ENCODE measurements at regions not wholly inside any gene's neighbourhood (a gene's known extent, or its start where the extent isn't known, plus 50 kb on each side); places are given as distances from the start of the nearest gene placed in this dataset.
"Not testable (repeated sequence)": the region's sequence is repeated elsewhere in the genome, so short reads cannot be mapped to it uniquely, and the experiment has no call there.

DNA sequence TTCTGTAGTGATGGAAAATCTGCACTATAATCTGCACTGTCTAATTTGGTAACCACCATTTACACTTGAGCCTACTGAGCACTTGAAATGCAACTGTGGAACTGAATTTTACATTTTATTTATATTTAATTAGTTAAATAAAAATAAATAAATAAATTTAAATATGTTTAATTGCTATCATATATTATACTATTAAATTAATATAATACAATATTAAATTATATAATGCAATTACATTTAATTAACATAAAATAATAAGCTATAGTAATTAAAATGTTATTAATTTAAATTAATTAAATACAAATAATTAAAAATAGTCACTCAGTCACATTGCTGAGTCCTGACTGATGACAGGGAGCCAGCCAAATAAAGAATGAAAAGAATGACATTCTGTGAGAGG is 170.2 kb upstream of the F9 start:
- Histone ChIP-seq H3K4me3 (no peak overlapping the region), H3K27ac (no peak overlapping the region), H3K4me1 (no peaks in the 10 kb centered on the region), H3K27me3 (no peaks in the 10 kb centered on the region), H3K36me3 (no peaks in the 10 kb centered on the region), H3K9me3 (no peaks in the 10 kb centered on the region)
- no peak for ATAC-seq
- intact Hi-C loops (cut with DNase I; ENCODE audit: low total_unique reads) = no loop called here
- TF ChIP-seq POLR2A (IDR thresholded peaks at IDR 0.05) = no peak
- TF ChIP-seq, protein P1, sequence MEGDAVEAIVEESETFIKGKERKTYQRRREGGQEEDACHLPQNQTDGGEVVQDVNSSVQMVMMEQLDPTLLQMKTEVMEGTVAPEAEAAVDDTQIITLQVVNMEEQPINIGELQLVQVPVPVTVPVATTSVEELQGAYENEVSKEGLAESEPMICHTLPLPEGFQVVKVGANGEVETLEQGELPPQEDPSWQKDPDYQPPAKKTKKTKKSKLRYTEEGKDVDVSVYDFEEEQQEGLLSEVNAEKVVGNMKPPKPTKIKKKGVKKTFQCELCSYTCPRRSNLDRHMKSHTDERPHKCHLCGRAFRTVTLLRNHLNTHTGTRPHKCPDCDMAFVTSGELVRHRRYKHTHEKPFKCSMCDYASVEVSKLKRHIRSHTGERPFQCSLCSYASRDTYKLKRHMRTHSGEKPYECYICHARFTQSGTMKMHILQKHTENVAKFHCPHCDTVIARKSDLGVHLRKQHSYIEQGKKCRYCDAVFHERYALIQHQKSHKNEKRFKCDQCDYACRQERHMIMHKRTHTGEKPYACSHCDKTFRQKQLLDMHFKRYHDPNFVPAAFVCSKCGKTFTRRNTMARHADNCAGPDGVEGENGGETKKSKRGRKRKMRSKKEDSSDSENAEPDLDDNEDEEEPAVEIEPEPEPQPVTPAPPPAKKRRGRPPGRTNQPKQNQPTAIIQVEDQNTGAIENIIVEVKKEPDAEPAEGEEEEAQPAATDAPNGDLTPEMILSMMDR (IDR thresholded peaks at IDR 0.05 in 4 of 5, conservative IDR thresholded peaks at IDR 0.05 in 1 of 5) = no peak
- in situ Hi-C loops (cut with MboI; ENCODE audit: low sequenced_read_pairs in 4 of 4) = no loop called here
- DNase-seq = no peak

DNA sequence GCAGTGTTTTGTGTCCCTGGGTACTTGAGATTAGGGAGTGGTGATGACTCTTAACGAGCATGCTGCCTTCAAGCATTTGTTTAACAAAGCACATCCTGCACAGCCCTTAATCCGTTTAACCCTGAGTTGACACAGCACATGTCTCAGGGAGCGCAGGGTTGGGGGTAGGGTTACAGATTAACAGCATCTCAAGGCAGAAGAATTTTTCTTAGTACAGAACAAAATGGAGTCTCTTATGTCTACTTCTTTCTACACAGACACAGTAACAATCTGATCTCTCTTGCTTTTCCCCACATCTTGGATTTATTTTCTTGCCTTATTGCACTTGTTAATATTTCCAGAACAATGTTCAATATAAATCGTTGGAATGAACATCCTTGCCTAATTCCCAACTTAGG is 187.9 kb upstream of the F9 start:
- H3K27me3 ChIP-seq; ATAC-seq; H3K27ac ChIP-seq; in situ Hi-C loops (cut with MboI; ENCODE audit: low sequenced_read_pairs in 4 of 4); DNase-seq; intact Hi-C loops (cut with DNase I; ENCODE audit: low total_unique reads); H3K9me3 ChIP-seq; H3K4me1 ChIP-seq; H3K4me3 ChIP-seq; H3K36me3 ChIP-seq: not testable (repeated sequence)

DNA sequence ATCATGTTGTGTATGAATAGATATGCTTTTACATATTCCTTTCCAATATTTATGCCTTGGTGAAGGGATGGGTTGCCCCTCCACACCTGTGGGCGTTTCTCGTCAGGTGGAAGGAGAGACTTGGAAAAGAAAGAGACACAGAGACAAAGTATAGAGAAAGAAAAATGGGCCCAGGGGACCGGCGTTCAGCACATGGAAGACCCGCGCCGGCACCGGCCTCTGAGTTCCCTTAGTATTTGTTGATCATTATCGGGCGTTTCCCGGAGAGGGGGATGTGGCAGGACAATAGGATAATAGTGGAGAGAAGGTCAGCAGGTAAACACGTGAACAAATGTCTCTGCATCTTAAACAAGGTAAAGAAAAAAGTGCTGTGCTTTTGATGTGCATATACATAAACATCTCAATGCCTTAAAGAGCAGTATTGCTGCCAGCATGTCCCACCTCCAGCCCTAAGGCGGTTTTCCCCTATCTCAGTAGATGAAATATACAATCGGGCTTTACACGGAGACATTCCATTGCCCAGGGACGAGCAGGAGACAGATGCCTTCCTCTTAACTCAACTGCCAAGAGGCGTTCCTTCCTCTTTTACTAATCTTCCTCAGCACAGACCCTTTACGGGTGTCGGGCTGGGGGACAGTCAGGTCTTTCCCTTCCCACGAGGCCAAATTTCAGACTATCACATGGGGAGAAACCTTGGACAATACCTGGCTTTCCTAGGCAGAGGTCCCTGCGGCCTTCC is 188.5 kb upstream of the F9 start:
- in situ Hi-C loops (cut with MboI; ENCODE audit: low sequenced_read_pairs in 4 of 4); intact Hi-C loops (cut with DNase I; ENCODE audit: low total_unique reads): not testable (repeated sequence)

DNA sequence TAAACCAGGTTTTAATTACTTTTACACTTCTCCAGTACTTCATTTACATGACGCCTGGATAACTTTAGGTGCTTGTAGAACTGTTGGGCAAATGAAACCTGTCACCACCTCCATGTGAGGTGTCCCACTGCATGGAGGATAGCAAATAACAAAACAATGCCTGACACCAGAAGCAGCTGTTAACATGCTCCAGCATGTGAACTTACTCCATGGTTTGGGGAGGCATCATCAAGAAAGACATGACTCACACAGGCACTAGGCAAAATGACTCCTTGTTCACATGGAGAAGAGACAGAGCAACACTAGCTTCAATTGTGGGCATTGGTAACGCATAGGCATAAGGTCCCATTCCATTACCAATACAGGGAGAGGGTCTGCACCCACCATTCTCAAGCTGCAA is 198.1 kb upstream of the F9 start:
- DNase-seq (no peak), ATAC-seq (no peak)
- in situ Hi-C loops (cut with MboI; ENCODE audit: low sequenced_read_pairs in 4 of 4) (no loop called here), intact Hi-C loops (cut with DNase I; ENCODE audit: low total_unique reads) (no loop called here)
- Histone ChIP-seq H3K4me1 (no peaks in the 10 kb centered on the region), H3K27ac (no peak overlapping the region), H3K27me3 (no peaks in the 10 kb centered on the region), H3K36me3 (no peaks in the 10 kb centered on the region), H3K4me3 (no peak overlapping the region), H3K9me3 (no peaks in the 10 kb centered on the region)
- no peak for TF ChIP-seq POLR2A (IDR thresholded peaks at IDR 0.05)
- TF ChIP-seq, protein P1 (IDR thresholded peaks at IDR 0.05 in 4 of 5, conservative IDR thresholded peaks at IDR 0.05 in 1 of 5) = no peak

More for the DNA sequence above, 188.5 kb upstream of the F9 start:
- not testable (repeated sequence) for H3K4me3 ChIP-seq, H3K36me3 ChIP-seq, DNase-seq, H3K4me1 ChIP-seq, H3K9me3 ChIP-seq, ATAC-seq, H3K27ac ChIP-seq, H3K27me3 ChIP-seq

DNA sequence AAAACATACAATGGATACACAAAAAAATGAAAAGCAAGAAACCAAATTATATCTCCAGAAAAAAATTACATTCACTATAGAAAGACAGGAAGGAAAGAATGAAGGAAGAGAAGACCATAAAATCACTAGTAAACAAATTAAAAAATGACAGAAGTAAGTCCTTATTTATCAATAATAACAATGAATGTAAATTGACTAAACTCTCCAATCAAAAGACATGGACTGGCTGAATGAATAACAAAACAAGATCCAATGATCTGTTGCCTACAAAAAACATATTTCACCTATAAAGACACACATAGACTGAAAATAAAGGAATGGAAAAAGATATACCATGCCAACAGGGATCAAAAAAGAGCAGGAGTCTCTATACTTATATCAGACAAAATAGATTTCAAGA is 203.2 kb upstream of the F9 start:
- in situ Hi-C loops (cut with MboI; ENCODE audit: low sequenced_read_pairs in 4 of 4) (no loop called here), intact Hi-C loops (cut with DNase I; ENCODE audit: low total_unique reads) (no loop called here)
- no peak for TF ChIP-seq POLR2A (IDR thresholded peaks at IDR 0.05)
- TF ChIP-seq, protein P1 (IDR thresholded peaks at IDR 0.05 in 4 of 5, conservative IDR thresholded peaks at IDR 0.05 in 1 of 5) = no peak

DNA sequence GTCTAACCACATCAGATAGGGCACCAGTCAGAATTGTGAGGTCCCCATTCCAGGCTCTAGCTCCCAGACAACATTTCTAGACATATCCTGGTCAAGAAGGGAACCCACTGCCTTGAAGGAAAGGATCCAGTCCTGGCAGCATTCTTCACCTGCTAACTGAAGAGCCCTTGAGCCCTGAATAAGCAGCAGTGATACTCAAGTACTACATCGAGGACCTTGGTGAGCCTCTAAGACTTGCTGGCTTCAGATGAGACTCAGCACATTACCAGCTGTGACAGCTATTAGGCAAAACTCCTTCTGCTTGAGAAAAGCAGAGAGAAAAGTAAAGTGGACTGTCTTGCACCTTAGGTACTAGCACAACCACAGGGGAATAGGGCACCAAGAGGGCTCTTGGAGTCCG is 205.8 kb upstream of the F9 start:
- ATAC-seq = no peak

More for the DNA sequence above, 203.2 kb upstream of the F9 start:
- Histone ChIP-seq H3K27me3 (no peaks in the 10 kb centered on the region), H3K9me3 (no peaks in the 10 kb centered on the region), H3K36me3 (no peaks in the 10 kb centered on the region), H3K4me3 (no peak overlapping the region), H3K4me1 (no peaks in the 10 kb centered on the region), H3K27ac (no peak overlapping the region)
- DNase-seq = no peak
- ATAC-seq = no peak

DNA sequence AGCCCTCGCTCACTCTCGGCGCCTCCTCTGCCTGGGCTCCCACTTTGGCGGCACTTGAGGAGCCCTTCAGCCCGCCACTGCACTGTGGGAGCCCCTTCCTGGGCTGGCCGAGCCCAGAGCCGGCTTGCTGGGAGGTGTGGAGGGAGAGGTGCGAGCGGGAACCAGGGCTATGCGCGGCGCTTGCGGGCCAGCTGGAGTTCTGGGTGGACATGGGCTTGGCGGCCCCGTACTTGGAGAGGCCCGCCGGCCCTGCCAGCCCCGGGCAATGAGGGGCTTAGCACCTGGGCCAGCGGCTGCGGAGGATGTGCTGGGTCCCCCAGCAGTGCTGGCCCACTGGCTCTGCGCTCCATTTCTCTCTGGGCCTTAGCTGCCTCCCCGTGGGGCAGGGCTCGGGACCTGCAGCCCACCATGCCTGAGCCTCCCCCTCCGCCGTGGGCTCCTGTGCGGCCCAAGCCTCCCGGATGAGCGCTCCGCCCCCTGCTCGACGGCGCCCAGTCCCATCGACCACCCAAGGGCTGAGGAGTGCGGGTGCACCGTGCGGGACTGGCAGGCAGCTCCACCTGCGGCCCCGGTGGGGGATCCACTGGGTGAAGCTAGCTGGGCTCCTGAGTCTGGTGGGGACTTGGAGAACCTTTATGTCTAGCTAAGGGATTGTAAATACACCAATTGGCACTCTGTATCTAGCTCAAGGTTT is 209.7 kb upstream of the F9 start:
- intact Hi-C loops (cut with DNase I; ENCODE audit: low total_unique reads); H3K27me3 ChIP-seq; H3K36me3 ChIP-seq; in situ Hi-C loops (cut with MboI; ENCODE audit: low sequenced_read_pairs in 4 of 4); H3K9me3 ChIP-seq; H3K27ac ChIP-seq; DNase-seq; ATAC-seq; H3K4me3 ChIP-seq; H3K4me1 ChIP-seq: not testable (repeated sequence)

More for the DNA sequence above, 205.8 kb upstream of the F9 start:
- Histone ChIP-seq H3K36me3 (no peaks in the 10 kb centered on the region), H3K27me3 (no peaks in the 10 kb centered on the region), H3K27ac (no peak overlapping the region), H3K4me1 (no peaks in the 10 kb centered on the region), H3K4me3 (no peak overlapping the region), H3K9me3 (no peaks in the 10 kb centered on the region)
- in situ Hi-C loops (cut with MboI; ENCODE audit: low sequenced_read_pairs in 4 of 4) = no loop called here
- intact Hi-C loops (cut with DNase I; ENCODE audit: low total_unique reads) = no loop called here
- DNase-seq = no peak
- TF ChIP-seq POLR2A (IDR thresholded peaks at IDR 0.05) = no peak
- TF ChIP-seq, protein P1 (IDR thresholded peaks at IDR 0.05 in 4 of 5, conservative IDR thresholded peaks at IDR 0.05 in 1 of 5) = no peak

DNA sequence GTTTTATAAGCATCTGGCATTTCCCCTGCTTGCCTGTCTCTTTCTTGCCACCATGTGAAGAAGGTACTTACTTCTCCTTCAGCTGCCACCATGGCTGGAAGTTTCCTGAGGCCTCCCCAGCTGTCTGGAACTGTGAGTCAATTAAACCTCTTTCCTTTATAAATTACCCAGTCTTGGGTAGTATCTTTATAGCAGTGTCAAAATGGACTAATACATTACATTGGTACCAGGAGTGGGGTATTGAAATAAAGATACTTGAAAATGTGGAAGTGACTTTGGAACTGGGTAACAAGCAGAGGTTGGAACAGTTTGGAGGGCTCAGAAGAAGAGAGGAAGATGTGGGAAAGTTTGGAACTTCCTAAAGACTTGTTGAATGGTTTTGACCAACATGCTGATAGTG is 223.9 kb upstream of the F9 start:
- H3K4me3 ChIP-seq; H3K36me3 ChIP-seq; DNase-seq; intact Hi-C loops (cut with DNase I; ENCODE audit: low total_unique reads); H3K27me3 ChIP-seq; H3K27ac ChIP-seq; H3K4me1 ChIP-seq; in situ Hi-C loops (cut with MboI; ENCODE audit: low sequenced_read_pairs in 4 of 4); ATAC-seq; H3K9me3 ChIP-seq: not testable (repeated sequence)
